Erythroblast (primary cell): ENCODE measurements at regions not wholly inside any gene's neighbourhood (a gene's known extent, or its start where the extent isn't known, plus 50 kb on each side); places are given as distances from the start of the nearest gene placed in this dataset.

Experiments
- GATA1 ChIP-seq: IDR thresholded peaks from 2 replicates; pipeline ENCODE4 v1.6.1; 2011; ENCODE audit warnings: low read depth, mild to moderate bottlenecking, control low read depth, low read length, moderate library complexity
- POLR2A ChIP-seq: IDR thresholded peaks from 2 replicates; pipeline ENCODE4 v1.6.1; 2011; ENCODE audit warnings: mild to moderate bottlenecking, low read length

DNA sequence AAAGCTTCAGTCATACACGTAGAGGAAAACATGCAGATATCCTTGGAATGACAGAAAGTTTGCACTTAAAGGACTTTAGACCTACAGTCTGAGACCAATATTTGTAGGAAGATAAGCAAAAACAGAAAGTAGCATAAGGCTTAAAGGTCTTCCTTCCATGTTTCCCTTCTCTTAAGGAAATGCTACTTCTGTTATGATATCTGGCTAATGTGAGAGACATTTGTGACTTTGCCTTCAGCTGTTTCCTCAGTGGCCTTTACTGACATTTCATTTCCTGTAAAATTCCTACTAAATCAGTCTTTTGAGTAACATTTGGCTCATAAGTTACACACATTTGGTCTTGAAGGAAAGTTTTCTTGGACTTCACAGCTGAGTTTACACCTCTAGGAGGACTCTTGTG lies 713.4 kb downstream of the TBC1D32 start:
- TF ChIP-seq POLR2A (no peak), GATA1 (no peak)
